Right lobe of liver (tissue), 4 donors: ENCODE measurements at regions not wholly inside any gene's neighbourhood (a gene's known extent, or its start where the extent isn't known, plus 50 kb on each side); places are given as distances from the start of the nearest gene placed in this dataset.

Experiments used
- CTCF ChIP-seq, 4 donors: fragments of 200-600 bp in 3 of 4; fragments of 450-650 bp in 1 of 4; IDR thresholded peaks; one replicate each; pipeline versions ENCODE4 v1.5.1 to v1.8.0; 2016 to 2022; ENCODE audit warnings: antibody characterized with exemption in 4 of 4, mild to moderate bottlenecking in 2 of 4
- POLR2A ChIP-seq: fragments of 450-650 bp; IDR thresholded peaks from one replicate; pipeline ENCODE4 v1.6.1; 2017; ENCODE audit warnings: antibody characterized with exemption, mild to moderate bottlenecking
- donor health status: DM: no; HTN: no; CAD: no.
- donor health status: DM: no; HTN: no; CAD: no.
- donor health status: DM: no; HTN: yes; CAD: no.

GRCh38 chr11:112751329-112751728 lies 209.9 kb upstream of the NCAM1 start:
- TF ChIP-seq POLR2A: no peak
- TF ChIP-seq CTCF (IDR thresholded peaks at IDR 0.05): no peak
